Ishikawa (cell line): ENCODE measurements at regions not wholly inside any gene's neighbourhood (a gene's known extent, or its start where the extent isn't known, plus 50 kb on each side); places are given as distances from the start of the nearest gene placed in this dataset.

Experiments
- CREB1 ChIP-seq: IDR thresholded peaks from 2 replicates; pipeline ENCODE4 v1.6.1; 2012; ENCODE audit warnings: low read depth
- TAF1 ChIP-seq: IDR thresholded peaks from 2 replicates; pipeline ENCODE4 v1.6.1; 2012; ENCODE audit warnings: low read depth, mild to moderate bottlenecking

- TF ChIP-seq CREB1 = no peak
- TF ChIP-seq TAF1 = no peak
Measured at GRCh38 chr2:16210841-16211240, 270.5 kb downstream of the MYCN start.
